HL-60 (cell line): ENCODE measurements at regions not wholly inside any gene's neighbourhood (a gene's known extent, or its start where the extent isn't known, plus 50 kb on each side); places are given as distances from the start of the nearest gene placed in this dataset.

Experiments used
- CTCF ChIP-seq: IDR thresholded peaks from one replicate; pipeline ENCODE4 v1.5.1; 2011; ENCODE audit warnings: low read length, control low read depth, inconsistent platforms; ENCODE audit not compliant: insufficient read depth
- GABPA ChIP-seq: IDR thresholded peaks from 2 replicates; pipeline ENCODE4 v1.6.1; 2012; ENCODE audit warnings: low read depth
- POLR2AphosphoS5 ChIP-seq: IDR thresholded peaks from 2 replicates; pipeline ENCODE4 v1.6.1; 2012; ENCODE audit warnings: low read depth
- REST ChIP-seq: IDR thresholded peaks from 2 replicates; pipeline ENCODE4 v1.6.1; 2012; ENCODE audit warnings: low read depth; ENCODE audit not compliant: insufficient replicate concordance
- SPI1 ChIP-seq: IDR thresholded peaks from 2 replicates; pipeline ENCODE4 v1.6.1; 2012; ENCODE audit warnings: low read depth, mild to moderate bottlenecking, borderline replicate concordance

GRCh38 chr5:168007286-168007685 is 284.2 kb upstream of the WWC1 start:
- no peak for TF ChIP-seq CTCF
- no peak for TF ChIP-seq POLR2AphosphoS5
- no peak for TF ChIP-seq GABPA
- TF ChIP-seq REST: no peak
- TF ChIP-seq SPI1: no peak
